ENCODE measurements at regions not wholly inside any gene's neighbourhood (a gene's known extent, or its start where the extent isn't known, plus 50 kb on each side); places are given as distances from the start of the nearest gene placed in this dataset.

DNA sequence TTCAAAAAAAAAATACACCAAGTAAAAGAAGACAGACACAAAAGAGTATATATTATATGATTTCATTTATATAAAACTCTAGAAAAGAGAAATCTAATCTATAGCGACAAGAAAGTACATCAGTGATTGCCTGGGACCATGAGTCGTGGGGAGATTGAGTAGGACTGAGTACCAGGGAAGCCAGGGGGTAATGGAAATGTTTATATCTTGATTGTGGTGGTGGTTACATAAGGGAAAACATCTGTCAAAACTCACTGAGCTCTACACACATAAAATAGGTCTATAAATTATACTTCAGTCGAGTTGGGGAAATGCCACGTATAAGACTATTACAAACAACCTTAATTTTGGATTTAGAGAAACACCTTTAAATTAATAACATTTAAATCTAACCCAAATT is 117.4 kb downstream of the TRIM29 start:
- TF ChIP-seq POLR2A (IDR thresholded peaks at IDR 0.05) = no peak
- TF ChIP-seq, protein P1, sequence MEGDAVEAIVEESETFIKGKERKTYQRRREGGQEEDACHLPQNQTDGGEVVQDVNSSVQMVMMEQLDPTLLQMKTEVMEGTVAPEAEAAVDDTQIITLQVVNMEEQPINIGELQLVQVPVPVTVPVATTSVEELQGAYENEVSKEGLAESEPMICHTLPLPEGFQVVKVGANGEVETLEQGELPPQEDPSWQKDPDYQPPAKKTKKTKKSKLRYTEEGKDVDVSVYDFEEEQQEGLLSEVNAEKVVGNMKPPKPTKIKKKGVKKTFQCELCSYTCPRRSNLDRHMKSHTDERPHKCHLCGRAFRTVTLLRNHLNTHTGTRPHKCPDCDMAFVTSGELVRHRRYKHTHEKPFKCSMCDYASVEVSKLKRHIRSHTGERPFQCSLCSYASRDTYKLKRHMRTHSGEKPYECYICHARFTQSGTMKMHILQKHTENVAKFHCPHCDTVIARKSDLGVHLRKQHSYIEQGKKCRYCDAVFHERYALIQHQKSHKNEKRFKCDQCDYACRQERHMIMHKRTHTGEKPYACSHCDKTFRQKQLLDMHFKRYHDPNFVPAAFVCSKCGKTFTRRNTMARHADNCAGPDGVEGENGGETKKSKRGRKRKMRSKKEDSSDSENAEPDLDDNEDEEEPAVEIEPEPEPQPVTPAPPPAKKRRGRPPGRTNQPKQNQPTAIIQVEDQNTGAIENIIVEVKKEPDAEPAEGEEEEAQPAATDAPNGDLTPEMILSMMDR (IDR thresholded peaks at IDR 0.05) = no peak
- no peaks in the 10 kb centered on the region for H3K4me1 ChIP-seq
- no peak for DNase-seq
- intact Hi-C loops (cut with DNase I) = loop anchor here in 1 of 10 donors (5.0 kb wide), 1 partner anchor 102 kb away; no protein-coding TSS in a partner anchor
- WGBS, 4 donors = 68 to 90% (median 87%) methylated on average over 4 of the region's 4 CpGs
- H3K4me3 ChIP-seq = no peak overlapping the region
- H3K27me3 ChIP-seq = peaks cover 0 to 33% (median 5%) of the 10 kb centered on the region in 9 donors
- H3K36me3 ChIP-seq = no peaks in the 10 kb centered on the region
- no peak overlapping the region for H3K27ac ChIP-seq
- no peaks in the 10 kb centered on the region for H3K9me3 ChIP-seq
- no peak for ATAC-seq

DNA sequence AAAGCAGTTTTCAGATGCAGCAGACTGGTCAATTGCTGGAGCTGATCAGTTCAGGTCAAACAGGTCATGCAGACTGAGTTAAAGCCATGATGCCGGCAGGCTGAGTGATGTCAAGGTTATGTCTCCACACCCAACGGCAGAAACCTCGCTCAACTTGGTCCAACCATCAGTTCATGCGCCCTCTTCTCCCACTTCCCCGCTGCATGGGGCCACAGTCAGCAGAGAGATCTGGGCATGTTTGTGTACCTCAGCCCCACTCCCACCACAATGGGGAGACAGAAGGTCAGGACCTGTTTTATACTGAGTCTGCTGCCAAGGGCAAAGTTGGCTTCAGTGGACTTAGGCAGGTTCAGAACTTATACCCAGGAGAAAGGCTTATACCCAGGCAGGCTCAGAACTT is 118.7 kb downstream of the TRIM29 start:
- Histone ChIP-seq H3K27ac (no peak overlapping the region), H3K27me3 (peaks cover 0 to 44% (median 5%) of the 10 kb centered on the region in 9 donors), H3K4me3 (no peak overlapping the region), H3K9me3 (no peaks in the 10 kb centered on the region), H3K4me1 (no peaks in the 10 kb centered on the region), H3K36me3 (no peaks in the 10 kb centered on the region)
- 83 to 93% (median 93%) methylated on average over 3 to 5 of the region's 5 CpGs for WGBS, 4 donors
- ATAC-seq (no peak), DNase-seq (no peak)
- intact Hi-C loops (cut with DNase I) = loop anchor here in 7 of 10 donors (5.0 to 10.0 kb wide), 4 partner anchors 282 to 354 kb away; no protein-coding TSS in a partner anchor
- no peak for TF ChIP-seq POLR2A (IDR thresholded peaks at IDR 0.05)
- TF ChIP-seq, protein P1 (IDR thresholded peaks at IDR 0.05) = no peak

- no peak for ATAC-seq
- TF ChIP-seq, protein P1 (IDR thresholded peaks at IDR 0.05) = no peak
- no peak for TF ChIP-seq POLR2A (IDR thresholded peaks at IDR 0.05)
- Histone ChIP-seq H3K27me3 (peaks cover 0 to 53% (median 5%) of the 10 kb centered on the region in 9 donors), H3K36me3 (no peaks in the 10 kb centered on the region), H3K9me3 (no peaks in the 10 kb centered on the region), H3K27ac (no peak overlapping the region), H3K4me1 (peaks cover 0 to 6% (median 0%) of the 10 kb centered on the region in 12 donors), H3K4me3 (no peak overlapping the region)
- intact Hi-C loops (cut with DNase I) = loop anchor here in 7 of 10 donors (5.0 to 10.0 kb wide), 4 partner anchors 280 to 353 kb away; no protein-coding TSS in a partner anchor
- no peak for DNase-seq
- WGBS, 4 donors = 41 to 57% (median 51%) methylated on average over 9 of the region's 9 CpGs
These were observed 120.2 kb downstream of the TRIM29 start for GRCh38 chr11:120017582-120018150.

- H3K27ac ChIP-seq = no peak overlapping the region
- peaks cover 0 to 6% (median 0%) of the 10 kb centered on the region in 12 donors for H3K4me1 ChIP-seq
- intact Hi-C loops (cut with DNase I) = loop anchor here in 9 of 10 donors (1.0 to 10.0 kb wide), 5 partner anchors 339 to 349 kb away; no protein-coding TSS in a partner anchor
- 37 to 53% (median 41%) methylated on average over 18 to 28 of the region's 28 CpGs for WGBS, 4 donors
- TF ChIP-seq POLR2A (IDR thresholded peaks at IDR 0.05) = no peak
- TF ChIP-seq, protein P1 (IDR thresholded peaks at IDR 0.05) = peak; percentile 44 to 78 (median 67)
- H3K9me3 ChIP-seq = no peaks in the 10 kb centered on the region
- ATAC-seq = peak; percentile 74 to 92 (median 79)
- H3K4me3 ChIP-seq = no peak overlapping the region
- no peaks in the 10 kb centered on the region for H3K36me3 ChIP-seq
- H3K27me3 ChIP-seq = peaks cover 0 to 72% (median 10%) of the 10 kb centered on the region in 9 donors
- peak in 4 of 5 donors; percentile 37 to 57 (median 48) for DNase-seq
These were observed 124.3 kb downstream of the TRIM29 start for GRCh38 chr11:120013325-120014250.
